DMS 273 (cell line): ENCODE measurements at regions not wholly inside any gene's neighbourhood (a gene's known extent, or its start where the extent isn't known, plus 50 kb on each side); places are given as distances from the start of the nearest gene placed in this dataset.
"Not testable (repeated sequence)": the region's sequence is repeated elsewhere in the genome, so short reads cannot be mapped to it uniquely, and the experiment has no call there.

ENCODE experiments used
- DNase-seq: peaks from one replicate; lab custom pipeline; 2025; ENCODE audit not compliant: unreplicated experiment; lab: John Stamatoyannopoulos, UW

DNA sequence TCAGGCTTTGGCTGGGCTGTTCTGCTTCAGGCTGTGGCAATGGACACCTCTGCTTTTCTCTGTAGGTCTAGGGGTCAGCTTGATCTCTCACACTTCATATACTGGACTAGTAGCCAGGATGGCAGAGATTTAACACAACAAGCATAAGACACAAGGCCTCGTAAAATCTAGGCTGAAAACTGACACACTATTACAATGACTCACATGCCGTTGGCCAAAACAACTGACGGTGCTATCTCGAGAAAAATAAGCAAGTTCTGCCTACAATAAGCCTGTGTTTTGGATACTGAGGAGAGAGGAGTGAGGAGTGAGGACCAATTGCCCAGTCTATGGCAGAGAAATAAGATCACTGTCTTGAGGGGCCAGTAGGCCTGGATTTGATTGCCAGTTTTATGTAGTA lies 840.7 kb upstream of the ADAMTS5 start:
- no peak for DNase-seq

DNA sequence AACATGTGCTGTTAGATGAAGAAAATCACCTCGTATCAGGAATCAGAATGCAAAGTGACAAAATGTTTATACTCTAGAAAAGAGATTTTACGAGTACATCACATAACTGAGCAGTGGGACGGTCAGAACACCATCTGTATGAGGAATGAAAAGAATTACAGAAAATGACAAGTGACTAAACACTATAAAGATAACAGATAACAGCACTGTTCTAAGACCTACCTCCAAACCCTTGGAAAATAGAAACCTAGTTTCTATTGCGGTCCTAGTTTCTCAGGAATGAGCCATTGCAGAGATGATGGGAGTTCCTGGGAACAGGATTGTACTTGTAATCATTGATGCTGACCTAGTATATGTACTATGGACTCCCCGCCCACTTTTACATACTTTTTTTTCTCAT lies 839.4 kb upstream of the ADAMTS5 start:
- no peak for DNase-seq

DNA sequence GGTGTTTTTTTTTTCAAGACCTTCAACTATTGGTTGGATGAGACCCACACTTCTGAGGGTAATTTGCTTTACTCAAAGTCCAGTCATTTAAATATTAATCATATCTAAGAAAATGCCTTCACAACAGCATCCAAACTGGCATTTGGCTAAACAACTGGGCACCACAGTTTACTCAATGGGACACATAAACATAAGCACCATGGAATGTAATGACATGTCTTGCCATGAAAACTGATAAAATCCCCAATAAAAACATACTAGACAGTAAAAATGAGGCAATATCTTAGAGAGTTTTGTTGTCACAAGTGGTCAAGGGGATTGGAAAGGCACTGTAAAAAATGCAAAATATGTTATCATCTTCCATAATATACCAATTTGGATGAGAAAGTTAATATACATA lies 838.8 kb upstream of the ADAMTS5 start:
- DNase-seq, result no peak

DNA sequence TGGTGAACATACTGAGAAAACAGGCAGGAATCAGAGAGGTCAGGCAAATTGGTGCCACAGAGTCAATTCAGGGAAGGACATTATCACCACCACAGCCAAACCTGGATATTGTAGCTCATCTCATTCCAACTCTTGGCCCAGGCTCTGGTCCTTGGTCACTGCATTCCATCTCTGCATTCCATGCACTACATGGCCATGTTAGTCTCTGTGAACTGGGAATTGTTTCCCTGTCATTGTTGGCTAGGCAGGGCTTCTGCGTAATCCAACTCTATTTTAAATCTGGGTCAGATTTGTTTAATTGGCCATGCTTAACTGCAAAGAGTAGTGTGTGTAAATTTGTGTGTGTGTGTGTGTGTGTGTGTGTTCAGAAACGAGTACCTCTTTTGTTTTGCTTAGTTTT lies 837.6 kb upstream of the ADAMTS5 start:
- no peak for DNase-seq

DNA sequence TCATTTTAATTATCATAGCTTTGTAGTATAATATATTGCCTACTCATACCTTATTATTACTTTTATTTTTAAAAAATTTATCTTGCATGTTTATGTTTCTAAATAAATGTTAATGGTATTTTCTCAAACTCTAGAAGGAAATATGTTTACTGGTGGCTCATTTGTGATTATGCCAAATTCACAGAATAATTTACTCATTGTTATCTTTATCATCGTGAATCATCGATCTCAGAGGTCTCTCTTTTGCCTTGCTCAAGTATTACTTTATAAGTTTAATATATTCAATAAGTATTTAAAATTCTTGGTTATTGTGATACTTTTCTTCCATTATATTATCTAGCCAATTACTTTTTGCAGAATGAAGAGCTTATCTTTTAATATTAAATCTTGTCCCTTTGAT lies 836.7 kb upstream of the ADAMTS5 start:
- no peak for DNase-seq

DNA sequence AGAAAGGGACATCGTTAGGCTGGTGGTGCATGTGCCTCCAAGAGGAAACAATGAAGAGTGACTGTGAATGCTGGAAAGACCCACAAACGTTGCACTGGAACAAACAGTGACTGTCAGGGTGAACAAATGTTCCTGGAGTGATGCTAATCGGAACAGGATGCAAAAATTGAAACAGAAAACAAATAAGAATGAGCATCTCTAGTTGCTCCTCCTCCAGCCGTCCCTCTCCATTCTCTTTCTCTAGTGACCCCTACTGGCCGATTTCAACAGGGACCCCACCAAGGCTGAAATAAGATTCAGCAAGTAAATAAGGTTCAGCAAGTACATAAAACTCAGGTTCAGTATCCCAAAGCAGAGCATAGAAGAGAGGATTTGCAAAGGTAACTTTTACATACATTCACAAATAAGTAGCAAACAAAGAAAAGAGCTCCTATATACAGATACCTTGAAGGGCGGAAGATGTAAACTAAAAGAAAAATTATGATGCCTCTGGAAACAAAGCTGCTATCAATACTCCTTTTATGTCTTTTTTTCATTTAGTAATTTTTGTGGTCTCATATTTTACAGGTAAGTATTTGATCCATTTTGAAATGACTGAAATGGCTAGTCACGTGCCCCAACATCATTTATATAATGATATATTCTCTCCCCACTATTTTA lies 836.1 kb upstream of the ADAMTS5 start:
- peak; percentile 62 for DNase-seq

DNA sequence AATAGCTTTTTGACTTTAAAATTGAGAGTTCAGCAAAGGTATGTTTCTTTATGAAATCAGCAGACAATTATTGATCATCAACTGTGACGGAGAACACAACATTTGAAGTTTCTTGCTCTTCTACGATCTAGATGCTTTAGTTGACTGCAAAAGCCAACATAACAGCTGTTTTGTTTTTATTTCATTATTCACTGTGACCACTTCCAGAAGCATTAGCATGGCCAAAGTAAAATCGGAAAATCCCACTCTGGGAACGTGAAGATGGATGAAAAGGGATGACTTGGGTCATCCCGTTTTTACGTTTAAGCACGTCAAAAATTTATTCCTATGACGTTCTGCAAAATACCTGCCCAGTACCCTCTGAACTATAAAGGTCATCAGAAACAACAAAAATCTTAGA lies 833.0 kb upstream of the ADAMTS5 start:
- no peak for DNase-seq

DNA sequence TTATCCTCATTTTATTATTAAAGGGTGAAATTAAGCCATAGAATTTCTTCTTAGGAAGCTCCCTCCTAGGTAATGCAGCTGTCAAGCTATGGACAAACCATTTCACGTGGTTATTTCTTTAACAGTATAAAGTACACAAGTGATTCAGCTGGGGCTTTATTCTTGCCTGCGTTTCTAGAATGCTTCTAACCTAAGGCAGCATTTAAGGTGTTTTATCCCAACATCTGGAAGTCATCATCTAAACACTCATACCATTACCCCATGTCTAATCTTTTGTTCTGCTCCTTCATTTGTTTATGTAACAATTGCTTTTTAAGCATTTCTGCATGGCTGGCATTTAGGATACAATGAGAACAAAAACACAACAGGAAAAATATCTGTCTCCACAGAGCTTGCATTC lies 829.2 kb upstream of the ADAMTS5 start:
- DNase-seq, result no peak

DNA sequence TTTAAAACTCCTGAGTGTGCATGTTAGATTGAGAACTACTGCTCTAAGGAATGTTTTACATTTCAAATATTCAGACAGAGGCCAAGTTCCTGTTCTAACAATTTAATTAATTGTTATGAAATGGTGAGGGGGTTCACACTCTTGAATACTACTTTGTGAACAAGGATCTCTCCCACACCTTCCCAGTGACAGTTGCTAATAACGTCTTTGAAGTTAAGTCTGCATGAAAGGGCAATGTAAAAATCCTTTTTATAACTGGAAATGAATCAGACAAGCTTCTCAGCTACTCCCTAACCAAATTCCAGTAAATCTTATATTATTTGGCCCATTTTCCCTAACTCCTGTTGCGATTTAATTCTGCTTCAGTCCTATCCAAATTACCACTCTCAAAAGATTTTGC lies 828.5 kb upstream of the ADAMTS5 start:
- no peak for DNase-seq

DNA sequence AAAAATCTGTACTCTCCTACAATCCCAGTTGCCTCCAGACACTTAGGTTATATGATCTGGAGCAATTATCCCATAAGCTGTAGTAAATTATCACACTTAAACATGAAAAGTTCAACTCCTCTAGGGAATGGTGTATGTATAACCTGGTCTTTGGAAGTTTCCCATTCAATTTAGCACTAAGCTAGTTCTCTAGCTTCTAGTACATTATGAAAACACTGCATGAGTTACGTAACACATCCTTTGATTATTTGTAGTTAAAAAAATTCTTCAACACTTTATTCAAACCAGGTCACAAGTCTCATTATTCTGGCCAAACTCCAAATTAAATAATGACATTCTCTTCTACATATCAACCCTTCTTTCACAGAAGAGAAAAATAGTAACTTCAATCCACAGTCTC lies 827.0 kb upstream of the ADAMTS5 start:
- no peak for DNase-seq

DNA sequence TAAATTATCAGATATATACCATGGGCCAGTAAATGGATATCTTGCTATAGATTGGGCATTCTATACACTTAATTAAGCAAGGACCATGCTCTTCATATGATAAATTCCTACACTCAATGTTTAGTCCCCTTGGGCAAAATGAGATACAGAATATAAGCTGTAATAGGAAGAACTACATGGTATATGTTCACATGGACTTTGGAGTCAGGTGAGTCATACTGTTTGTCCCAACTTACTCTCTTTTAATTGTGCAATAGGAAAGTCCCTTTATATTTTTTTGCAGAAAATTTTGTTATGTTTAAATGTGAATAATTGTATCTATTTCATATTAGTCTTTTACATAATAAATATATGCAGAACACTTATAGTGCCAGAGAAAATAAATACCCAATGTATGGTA lies 820.2 kb upstream of the ADAMTS5 start:
- DNase-seq, result no peak

DNA sequence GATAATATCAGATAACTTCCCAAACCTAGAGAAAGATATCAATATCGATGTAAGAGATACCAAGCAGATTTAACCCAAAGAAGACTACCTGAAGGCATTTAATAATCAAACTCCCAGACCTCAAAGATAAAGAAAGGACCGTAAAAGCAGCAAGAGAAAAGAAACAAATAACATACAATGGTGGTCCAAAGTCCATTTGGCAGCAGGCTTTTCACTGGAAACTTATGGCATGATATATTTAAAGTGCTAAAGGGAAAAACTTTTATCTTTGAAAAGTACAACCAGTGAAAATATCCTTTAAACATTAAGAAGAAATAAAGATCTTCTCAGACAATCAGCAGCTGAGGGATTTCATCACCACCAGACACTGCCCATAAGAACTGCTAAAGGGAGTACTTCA lies 812.7 kb upstream of the ADAMTS5 start:
- DNase-seq, result no peak

DNA sequence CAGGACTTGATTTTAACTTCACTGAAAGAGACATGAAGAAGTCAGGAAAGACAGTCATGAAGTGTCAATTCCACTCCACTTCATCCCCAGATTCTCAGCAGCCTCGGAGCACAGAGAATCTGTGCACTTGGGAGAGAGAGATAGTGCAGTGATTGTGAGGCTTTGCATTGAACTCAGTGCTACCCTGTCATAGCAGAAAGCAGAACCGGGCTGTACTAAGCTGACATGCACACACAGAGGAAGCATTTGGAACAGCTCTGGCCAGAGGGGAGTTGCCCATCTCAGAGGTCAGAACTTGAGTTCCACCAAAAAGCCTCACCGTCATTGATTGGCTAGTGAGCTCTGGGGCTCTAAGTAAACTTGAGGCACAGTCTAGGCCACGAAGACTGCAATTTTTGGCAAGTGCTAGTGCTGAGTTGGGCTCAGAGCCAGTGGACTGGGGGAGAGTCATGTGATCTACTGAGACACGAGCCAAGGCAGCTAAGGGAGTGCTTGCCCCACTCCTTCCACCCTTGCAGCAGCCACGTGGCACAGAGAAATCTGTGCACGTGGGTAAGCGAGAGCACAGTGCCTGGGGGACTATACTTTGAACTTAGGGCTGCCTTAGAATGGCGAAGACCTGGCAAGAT lies 810.2 kb upstream of the ADAMTS5 start:
- no peak for DNase-seq

DNA sequence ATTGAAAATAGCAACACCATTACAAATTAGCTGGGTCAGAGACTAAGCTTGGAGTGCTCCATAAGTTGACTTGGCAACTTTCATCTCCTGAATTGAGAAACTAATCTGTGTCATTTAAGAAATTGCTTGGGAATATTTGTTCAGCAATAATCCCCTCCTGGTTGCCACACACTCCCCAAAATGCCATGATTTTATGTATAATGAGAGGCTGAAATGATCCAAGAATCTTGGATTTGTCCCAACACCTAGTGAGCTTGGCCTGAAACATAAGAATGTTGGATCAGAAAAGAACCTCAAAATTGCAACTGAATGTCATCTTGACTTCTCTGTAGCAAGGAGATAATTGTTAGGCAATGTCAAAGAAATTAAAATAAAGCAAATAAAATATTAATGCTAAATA lies 805.9 kb upstream of the ADAMTS5 start:
- no peak for DNase-seq

DNA sequence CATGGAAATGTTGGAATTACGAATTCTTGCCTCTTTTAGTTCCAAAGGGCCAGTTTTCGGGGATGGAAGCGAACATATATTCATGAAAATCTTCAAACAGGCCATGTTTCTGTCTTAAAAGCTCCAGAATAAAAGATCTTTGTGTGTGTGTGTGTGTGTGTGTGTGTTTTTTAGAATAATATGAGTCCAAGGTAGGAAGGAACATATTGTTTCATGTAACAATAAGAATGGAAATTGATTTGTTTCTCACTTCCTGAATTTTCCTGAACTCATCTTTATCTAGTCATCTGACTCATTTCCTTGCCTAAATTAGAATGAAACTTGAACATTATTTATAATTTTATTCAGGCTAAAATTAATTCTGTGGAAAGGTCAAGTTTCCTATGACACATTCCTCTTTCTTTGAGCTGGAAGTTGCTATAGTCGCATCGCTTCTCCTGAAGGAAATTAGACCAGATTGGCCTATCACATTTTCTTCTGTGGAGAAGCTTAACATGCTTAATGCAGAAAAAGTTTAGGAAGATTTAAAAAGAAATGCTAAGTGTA lies 805.1 kb upstream of the ADAMTS5 start:
- no peak for DNase-seq

DNA sequence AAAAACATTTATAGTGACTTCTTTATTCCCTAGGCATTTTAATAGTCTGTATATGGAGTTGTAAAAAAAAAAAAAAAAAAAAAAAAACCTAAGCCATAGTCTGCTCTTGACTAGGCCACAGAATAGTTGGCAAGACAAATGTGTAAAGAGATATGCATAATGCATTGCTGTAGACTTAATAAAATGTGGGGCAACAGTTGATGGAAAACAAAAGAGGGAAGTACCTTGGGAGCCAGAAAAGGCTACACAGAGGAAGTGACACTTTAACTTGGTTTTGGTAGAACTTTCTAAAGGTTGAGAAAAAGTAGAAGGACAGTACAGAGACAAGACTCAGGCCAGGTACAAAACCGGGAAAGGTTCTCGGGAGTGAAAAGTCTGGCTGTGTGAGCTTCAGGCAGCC lies 802.9 kb upstream of the ADAMTS5 start:
- no peak for DNase-seq

DNA sequence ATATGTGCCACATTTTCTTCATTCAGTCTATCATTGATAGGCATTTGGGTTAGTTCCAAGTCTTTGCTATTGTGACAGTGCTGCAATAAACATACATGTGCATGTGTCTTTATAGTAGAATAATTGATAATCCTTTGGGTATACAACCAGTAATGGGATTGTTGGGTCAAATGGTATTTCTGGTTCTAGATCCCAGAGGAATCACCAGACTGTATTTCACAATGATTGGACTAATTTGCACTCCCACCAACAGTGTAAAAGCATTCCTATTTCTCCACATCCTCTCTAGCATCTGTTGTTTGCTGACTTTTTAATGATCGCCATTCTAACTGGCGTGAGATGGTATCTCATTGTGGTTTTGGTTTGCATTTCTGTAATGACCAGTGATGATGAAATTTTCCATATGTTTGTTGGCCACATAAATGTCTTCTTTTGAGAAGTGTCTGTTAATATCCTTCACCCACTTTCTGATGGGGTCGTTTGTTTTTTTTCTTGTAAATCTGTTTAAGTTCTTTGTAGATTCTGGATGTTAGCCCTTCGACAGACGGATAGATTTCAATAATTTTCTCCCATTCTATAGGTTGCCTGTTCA lies 801.3 kb upstream of the ADAMTS5 start:
- not testable (repeated sequence) for DNase-seq

DNA sequence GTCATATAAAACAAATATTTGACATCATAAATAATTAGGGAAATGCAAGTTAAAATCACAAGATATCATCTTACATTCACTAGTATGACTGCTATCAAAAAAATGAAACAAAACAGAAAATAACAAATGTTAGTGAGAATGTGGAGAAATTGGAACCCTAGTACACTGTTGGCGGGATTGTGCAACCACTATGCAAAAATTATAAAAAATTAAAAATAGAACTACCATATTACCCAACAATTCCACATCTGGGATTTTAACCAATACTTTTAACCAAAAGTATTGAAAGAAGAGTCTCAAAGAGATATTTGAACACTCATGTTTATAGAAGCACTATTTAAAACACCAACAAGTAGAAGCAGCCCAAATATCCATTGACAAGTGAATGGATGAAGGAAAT lies 797.2 kb upstream of the ADAMTS5 start:
- no peak for DNase-seq

DNA sequence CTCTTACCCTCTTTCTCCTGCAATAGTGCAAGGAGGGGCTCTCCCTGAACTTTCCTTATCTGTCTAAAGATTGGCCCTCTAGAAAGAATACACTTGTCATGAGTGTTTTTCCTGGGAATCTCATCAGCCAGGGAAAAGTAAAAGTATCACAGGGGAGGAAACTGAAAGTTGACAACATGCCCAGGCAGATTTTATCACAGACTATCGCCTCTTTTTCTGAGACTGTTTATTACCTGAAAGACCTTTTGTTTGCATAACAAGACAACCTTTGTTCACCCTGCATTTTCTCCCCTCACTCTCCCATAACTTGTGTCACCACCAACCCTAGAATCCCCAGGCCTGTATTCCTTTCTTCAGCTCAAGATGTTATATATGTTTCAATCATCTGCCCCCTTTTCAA lies 794.7 kb upstream of the ADAMTS5 start:
- no peak for DNase-seq

DNA sequence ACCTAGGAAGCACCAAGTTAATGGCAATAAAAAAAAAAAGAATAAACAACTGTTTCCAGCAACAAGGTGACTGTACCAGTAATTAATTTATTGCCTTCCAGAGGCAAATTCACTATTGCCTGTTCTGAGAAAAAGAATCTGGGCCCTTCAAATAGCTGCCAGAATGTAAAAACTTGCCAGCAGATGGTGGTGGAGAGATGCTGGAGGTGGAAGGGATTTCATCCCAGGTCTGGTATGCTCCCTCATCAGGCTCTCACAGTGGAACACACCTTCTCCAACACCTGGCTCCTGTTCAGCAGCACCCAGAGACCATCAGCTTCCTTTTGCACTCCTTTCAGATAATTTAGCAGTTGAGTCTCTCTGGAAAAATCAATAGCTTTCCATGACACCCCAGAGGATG lies 792.9 kb upstream of the ADAMTS5 start:
- DNase-seq, result no peak

DNA sequence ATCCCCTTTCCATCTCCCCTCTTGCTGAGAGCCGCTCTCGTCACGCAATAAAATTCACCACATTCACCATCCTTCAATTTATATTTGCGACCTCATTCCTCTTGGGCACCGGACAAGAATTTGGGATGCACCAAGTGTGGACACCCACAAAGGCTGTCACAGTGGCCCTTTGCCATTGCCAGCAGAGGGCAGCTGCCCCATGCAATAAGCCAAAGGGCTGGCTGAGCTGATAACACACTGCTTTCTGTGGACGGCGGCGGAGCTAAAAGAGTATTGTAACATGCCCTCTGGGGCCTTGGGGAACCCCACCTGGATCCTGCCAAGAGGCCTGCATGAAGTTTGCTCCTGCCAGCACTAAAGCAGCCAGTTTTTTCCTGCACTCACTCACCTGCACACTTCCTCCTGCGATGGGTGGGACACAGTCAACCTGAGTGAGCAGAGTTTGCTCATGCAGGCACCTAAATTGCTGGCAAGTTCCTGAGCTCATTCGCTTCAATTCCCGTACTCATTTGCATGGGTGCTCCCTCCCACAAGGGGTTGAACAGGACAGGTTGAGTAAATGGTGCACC lies 792.3 kb upstream of the ADAMTS5 start:
- peak; percentile 9 for DNase-seq

DNA sequence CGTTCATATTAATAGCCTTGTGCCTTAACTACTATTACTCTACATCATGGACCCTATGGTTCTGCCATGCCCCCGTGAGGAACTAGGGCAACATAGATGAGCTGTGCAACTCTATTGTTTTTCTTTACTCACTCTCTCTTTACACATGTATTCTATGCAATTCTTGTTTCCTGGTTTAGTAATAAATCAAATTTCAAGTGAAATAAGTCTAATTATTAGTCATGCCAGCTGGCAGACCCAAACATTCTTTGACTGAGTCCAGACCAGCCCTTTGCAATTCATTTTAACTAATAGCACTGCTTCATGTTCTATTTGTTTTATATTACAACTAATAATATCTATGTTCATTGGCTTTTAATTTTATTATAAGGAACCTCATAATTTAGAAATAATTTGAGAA lies 789.3 kb upstream of the ADAMTS5 start:
- DNase-seq, result no peak
